SK-MEL-5 (cell line): ENCODE measurements at regions not wholly inside any gene's neighbourhood (a gene's known extent, or its start where the extent isn't known, plus 50 kb on each side); places are given as distances from the start of the nearest gene placed in this dataset.

Experiments
- DNase-seq: peaks from one replicate; pipeline ENCODE4 v3.0.0-alpha.2; 2016; ENCODE audit warnings: low read depth, low spot score
- in situ Hi-C: cut with HindIII; loops from 2 replicates; pipeline ENCODE4 v1.10.0; 2016; ENCODE audit warnings: low sequenced_read_pairs, high pct_unique_total_duplicates, low pct_unique_long_range_greater_than_20kb

DNA sequence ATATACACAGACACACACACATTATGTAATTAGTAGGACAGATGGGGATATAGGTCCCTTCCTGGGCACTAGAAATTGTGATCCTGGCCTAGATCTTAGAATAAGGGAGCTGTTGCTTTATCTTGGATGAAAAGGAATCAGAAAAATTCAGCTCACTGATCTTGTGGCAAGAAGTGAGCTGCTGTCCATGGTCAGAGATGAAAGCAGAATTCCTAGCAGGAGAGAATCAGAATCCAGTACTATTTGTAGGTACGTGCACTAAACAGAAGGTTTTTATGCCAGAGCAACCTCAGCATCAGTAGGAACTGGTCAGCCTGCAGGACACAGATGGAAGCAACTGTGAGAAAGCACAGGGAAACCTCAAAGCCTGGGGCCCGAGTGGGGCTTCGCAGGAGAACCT, 549.2 kb upstream of the POM121L12 start:
- no peak for DNase-seq
- in situ Hi-C loops: no loop called here

GRCh38 chr7:52482076-52482475, 553.4 kb upstream of the POM121L12 start:
- in situ Hi-C loops: no loop called here
- no peak for DNase-seq

- no peak for DNase-seq
- in situ Hi-C loops: no loop called here
These were observed 553.9 kb upstream of the POM121L12 start for GRCh38 chr7:52481571-52481970.

- no peak for DNase-seq
- in situ Hi-C loops: no loop called here
These were observed 555.4 kb upstream of the POM121L12 start for GRCh38 chr7:52479990-52480389.

DNA sequence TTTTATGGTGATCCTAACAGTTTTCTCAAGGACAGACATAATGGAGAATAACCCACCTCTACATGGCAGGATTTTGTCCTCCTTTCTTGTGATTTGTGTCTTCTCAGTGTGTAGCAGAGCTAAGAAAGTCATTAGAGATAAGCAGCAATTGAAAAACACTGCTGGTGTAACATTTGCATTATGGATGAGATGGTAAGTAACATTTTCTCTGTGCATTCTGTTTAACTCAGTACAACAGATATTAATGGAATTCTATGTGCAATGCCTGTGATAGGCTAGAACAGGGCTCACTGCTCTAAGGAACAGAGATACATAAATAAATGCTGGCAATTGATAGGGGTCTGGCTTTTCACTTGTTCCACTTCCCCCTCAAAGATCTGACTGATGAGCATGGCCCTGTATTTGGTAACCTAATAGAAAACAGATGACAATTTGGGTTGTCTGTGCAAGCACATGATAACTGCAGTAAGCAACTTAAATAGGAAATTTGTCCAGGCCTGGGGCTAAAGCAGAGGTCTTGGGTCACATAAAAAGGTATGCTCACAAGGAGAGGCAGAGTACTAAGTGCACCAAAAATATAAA, 560.3 kb upstream of the POM121L12 start:
- in situ Hi-C loops: no loop called here
- DNase-seq: no peak

GRCh38 chr7:52473756-52474155, 561.7 kb upstream of the POM121L12 start:
- in situ Hi-C loops: no loop called here
- DNase-seq: no peak

DNA sequence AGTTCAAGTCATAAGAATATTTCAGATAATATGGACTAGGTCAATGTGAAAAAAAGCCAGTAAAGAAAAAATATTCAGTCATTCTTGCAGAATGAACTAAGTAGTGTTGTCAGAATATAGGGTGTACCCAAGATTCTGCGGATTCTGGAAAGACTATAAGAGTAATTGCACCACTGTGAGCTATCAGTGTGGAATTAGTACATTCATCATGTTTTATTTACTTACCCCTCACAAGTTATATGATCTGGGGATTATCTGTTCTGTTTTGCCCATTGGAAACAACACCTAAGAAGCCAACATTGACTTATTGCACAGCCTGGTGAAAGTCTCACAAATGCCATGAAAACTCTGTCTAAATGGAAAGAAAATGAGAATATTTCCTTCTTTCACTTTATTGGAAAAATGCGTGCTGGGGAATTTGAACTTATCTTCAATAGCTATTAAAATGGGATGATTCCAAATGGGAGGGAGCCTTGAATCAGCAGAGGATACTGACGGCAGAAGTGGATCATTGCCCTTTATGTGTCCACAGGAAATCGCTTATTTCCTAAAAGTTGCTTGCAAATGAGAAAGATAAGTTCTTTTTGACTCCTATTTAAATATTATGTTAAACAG, 563.3 kb upstream of the POM121L12 start:
- DNase-seq: no peak
- in situ Hi-C loops: no loop called here

GRCh38 chr7:52465216-52465615, 570.2 kb upstream of the POM121L12 start:
- DNase-seq: no peak
- in situ Hi-C loops: no loop called here

DNA sequence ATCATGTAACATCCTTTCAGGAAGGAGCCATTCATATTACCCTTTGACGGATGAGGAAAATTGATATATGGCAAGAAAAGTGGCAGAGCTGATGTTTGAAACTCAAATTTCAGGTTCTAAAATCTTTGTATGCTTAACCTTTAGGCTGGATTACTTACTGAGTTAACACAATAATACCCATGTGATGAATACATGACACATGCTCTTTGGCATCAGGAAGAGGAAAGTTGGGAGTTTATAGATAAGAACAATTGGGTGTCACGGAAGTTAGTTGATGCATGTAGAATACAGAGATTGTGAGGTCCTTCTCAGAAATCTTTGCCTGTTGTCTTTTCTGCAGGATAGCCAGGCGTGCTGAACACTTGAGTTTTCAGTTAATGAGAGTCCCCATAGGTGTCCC, 572.1 kb upstream of the POM121L12 start:
- DNase-seq: no peak
- in situ Hi-C loops: no loop called here

DNA sequence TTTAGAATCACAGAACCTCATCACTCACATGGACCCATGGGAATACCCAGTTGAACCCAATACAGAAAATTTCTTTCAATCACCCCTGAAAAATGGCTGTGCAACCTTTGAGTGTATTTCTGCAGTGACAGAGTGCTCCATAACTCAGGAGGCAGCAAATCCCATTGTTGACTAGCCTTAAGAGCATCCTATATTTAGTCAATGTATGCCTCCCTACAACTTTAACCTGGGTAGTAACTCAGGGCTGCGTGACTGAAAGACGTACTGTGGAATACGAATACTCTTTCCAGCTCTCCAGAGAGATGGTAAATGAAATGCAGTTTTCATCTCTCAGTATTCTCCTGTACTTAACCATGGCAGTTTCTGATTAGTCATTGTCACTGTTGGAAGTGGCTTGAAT, 573.0 kb upstream of the POM121L12 start:
- DNase-seq: no peak
- in situ Hi-C loops: no loop called here

GRCh38 chr7:52455571-52455970, 579.9 kb upstream of the POM121L12 start:
- no peak for DNase-seq

GRCh38 chr7:52450816-52451215, 584.6 kb upstream of the POM121L12 start:
- in situ Hi-C loops: no loop called here
- no peak for DNase-seq

More at GRCh38 chr7:52455571-52455970, 579.9 kb upstream of the POM121L12 start:
- in situ Hi-C loops: no loop called here

DNA sequence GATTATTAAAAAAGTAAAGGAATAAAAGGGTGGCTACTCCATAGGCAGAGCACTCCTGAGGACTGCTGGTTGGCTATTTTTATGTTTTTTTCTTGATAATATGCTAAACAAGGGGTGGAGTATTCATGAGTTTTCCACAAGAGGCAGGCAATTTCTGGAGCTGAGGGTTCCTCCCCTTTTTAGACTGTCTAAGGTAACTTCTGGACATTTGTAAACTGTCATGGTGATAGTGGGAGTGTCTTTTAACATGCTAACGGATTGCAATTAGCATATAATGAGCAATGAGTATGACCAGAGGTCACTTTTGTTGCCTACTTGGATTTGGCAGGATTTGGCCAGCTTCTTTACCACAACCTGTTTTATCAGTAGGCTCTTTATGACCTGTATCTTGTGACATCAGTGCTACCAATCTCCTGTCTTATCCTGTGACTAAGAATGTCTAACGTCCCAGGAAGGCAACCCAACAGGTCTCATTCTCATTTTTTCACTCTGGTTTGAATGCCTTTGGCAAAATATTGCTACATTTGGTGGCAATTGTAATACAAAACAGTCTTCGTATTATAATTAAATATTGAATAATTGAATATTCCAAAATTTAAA, 587.8 kb upstream of the POM121L12 start:
- DNase-seq: no peak
- in situ Hi-C loops: no loop called here

GRCh38 chr7:52436278-52436677, 599.2 kb upstream of the POM121L12 start:
- in situ Hi-C loops: no loop called here
- DNase-seq: no peak

GRCh38 chr7:52431082-52431815, 604.2 kb upstream of the POM121L12 start:
- in situ Hi-C loops: no loop called here
- DNase-seq: no peak

DNA sequence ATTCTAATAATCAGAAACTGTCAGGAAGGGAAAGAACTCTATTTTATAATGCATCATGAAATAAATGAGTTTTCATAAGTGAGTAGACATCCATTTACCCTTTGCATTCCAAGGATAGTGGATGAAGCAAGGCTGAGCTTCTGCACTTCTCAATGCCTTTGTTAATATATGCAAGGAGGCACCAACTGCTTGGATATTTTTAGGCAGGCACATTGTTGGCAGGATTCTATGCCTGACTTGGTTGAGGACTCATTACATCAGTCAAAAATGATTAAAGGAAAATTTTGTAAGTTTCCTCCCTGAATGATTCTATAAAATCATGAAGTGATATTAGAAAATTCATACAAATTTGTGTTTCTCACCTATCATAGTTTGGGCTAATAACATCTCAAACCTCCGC, 612.2 kb upstream of the POM121L12 start:
- DNase-seq: no peak
- in situ Hi-C loops: no loop called here

DNA sequence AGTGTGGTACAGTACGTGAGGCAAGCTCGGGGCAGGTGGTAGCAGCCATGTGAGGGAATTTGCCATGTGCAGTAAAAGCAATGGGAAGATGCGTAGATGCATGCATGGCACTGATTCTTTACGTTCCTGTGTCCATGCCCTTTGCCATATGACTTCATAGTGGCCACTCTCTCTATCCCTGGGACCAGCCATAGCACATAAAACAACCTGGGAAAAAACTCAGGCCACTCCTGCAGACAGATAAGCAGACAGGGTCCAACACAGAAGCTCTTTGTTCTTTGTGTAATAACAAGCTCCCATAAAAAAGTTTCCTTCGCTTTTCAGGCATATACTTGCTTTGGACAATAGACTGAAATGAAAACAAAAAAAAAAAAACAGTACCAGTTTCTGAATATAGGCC, 622.4 kb upstream of the POM121L12 start:
- DNase-seq: no peak
- in situ Hi-C loops: no loop called here

DNA sequence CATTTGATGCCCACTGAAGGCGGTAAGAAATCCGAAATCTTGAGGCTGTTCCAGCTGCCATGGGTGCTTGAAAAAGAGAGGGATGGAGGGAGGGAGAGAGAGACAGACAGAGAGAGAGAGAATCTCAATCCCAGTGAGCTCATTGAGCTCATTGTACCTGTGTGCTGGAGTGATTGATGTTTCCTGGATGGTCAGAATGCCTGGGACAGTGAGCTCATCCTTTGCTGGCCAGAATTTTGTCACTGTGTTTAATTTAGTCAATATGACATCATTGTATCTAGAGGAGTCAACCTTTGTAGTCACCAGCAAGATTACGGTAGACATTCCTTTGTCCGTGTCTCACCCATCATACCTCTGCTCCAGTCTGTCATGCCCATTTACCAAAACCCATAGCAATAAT, 625.4 kb upstream of the POM121L12 start:
- DNase-seq: no peak
- in situ Hi-C loops: no loop called here

GRCh38 chr7:52406808-52407207, 628.6 kb upstream of the POM121L12 start:
- in situ Hi-C loops: no loop called here
- no peak for DNase-seq
